ENCODE measurements at regions not wholly inside any gene's neighbourhood (a gene's known extent, or its start where the extent isn't known, plus 50 kb on each side); places are given as distances from the start of the nearest gene placed in this dataset.
"Not testable (repeated sequence)": the region's sequence is repeated elsewhere in the genome, so short reads cannot be mapped to it uniquely, and the experiment has no call there.

- ChIA-PET POLR2A (interaction anchor here (0.6 to 1.1 kb wide), 9 partner anchors 13 to 1876 kb away, joined by 3 to 71 read pairs (median 6); no protein-coding TSS in a partner anchor), CTCF (interaction anchor here (0.8 kb wide), 1 partner anchor 71 kb away, joined by 3 read pairs; no protein-coding TSS in a partner anchor)
- no peaks in the 10 kb centered on the region for H3K36me3 Mint-ChIP-seq (ENCODE audit: low read depth)
- H3K9me3 Mint-ChIP-seq, result no peaks in the 10 kb centered on the region
- H3K27me3 Mint-ChIP-seq, result peaks cover 26% of the 10 kb centered on the region
- peak; percentile 68 for DNase-seq
- peak overlapping the region; percentile 84 for H3K4me3 Mint-ChIP-seq
- H3K27ac Mint-ChIP-seq, result peak overlapping the region; percentile 89
- H3K4me1 Mint-ChIP-seq, result peaks cover 20% of the 10 kb centered on the region
These were observed 111.2 kb upstream of the NBPF11 start for GRCh38 chr1:148263128-148263905.

GRCh38 chr1:148261684-148262083, 109.6 kb upstream of the NBPF11 start:
- Mint-ChIP-seq H3K27me3 (peaks cover 29% of the 10 kb centered on the region), H3K4me1 (peaks cover 23% of the 10 kb centered on the region)
- H3K4me3 Mint-ChIP-seq, result not testable (repeated sequence)

GRCh38 chr1:148257886-148258285, 105.8 kb upstream of the NBPF11 start:
- CTCF ChIA-PET; H3K9me3 Mint-ChIP-seq; H3K36me3 Mint-ChIP-seq (ENCODE audit: low read depth); H3K27ac Mint-ChIP-seq; DNase-seq; POLR2A ChIA-PET; H3K4me3 Mint-ChIP-seq; H3K4me1 Mint-ChIP-seq: not testable (repeated sequence)
- peaks cover 28% of the 10 kb centered on the region for H3K27me3 Mint-ChIP-seq

More at GRCh38 chr1:148261684-148262083, 109.6 kb upstream of the NBPF11 start:
- CTCF ChIA-PET; H3K27ac Mint-ChIP-seq; DNase-seq; H3K9me3 Mint-ChIP-seq; H3K36me3 Mint-ChIP-seq (ENCODE audit: low read depth): not testable (repeated sequence)
- POLR2A ChIA-PET, result interaction anchor here (1.4 kb wide), 1 partner anchor 73 kb away, joined by 5 read pairs; no protein-coding TSS in a partner anchor

GRCh38 chr1:148254611-148255429, 102.7 kb upstream of the NBPF11 start:
- H3K27ac Mint-ChIP-seq; H3K36me3 Mint-ChIP-seq (ENCODE audit: low read depth); H3K4me3 Mint-ChIP-seq; CTCF ChIA-PET; POLR2A ChIA-PET; H3K9me3 Mint-ChIP-seq; H3K4me1 Mint-ChIP-seq; H3K27me3 Mint-ChIP-seq: not testable (repeated sequence)
- DNase-seq, result peak; percentile 21

GRCh38 chr1:148253808-148254207, 101.7 kb upstream of the NBPF11 start:
- H3K36me3 Mint-ChIP-seq (ENCODE audit: low read depth); H3K4me1 Mint-ChIP-seq; H3K4me3 Mint-ChIP-seq; H3K27ac Mint-ChIP-seq; H3K9me3 Mint-ChIP-seq; DNase-seq; H3K27me3 Mint-ChIP-seq; CTCF ChIA-PET; POLR2A ChIA-PET: not testable (repeated sequence)

GRCh38 chr1:148248798-148249197, 96.7 kb upstream of the NBPF11 start:
- H3K4me3 Mint-ChIP-seq; H3K9me3 Mint-ChIP-seq; H3K27me3 Mint-ChIP-seq; DNase-seq; H3K27ac Mint-ChIP-seq; H3K4me1 Mint-ChIP-seq; CTCF ChIA-PET; POLR2A ChIA-PET; H3K36me3 Mint-ChIP-seq (ENCODE audit: low read depth): not testable (repeated sequence)

GRCh38 chr1:148246258-148246861, 94.3 kb upstream of the NBPF11 start:
- H3K4me3 Mint-ChIP-seq; CTCF ChIA-PET; H3K9me3 Mint-ChIP-seq; H3K27ac Mint-ChIP-seq; H3K36me3 Mint-ChIP-seq (ENCODE audit: low read depth); H3K4me1 Mint-ChIP-seq; H3K27me3 Mint-ChIP-seq; DNase-seq; POLR2A ChIA-PET: not testable (repeated sequence)

- H3K36me3 Mint-ChIP-seq (ENCODE audit: low read depth); DNase-seq; POLR2A ChIA-PET; CTCF ChIA-PET; H3K27ac Mint-ChIP-seq; H3K9me3 Mint-ChIP-seq; H3K4me1 Mint-ChIP-seq; H3K4me3 Mint-ChIP-seq; H3K27me3 Mint-ChIP-seq: not testable (repeated sequence)
These were observed 93.8 kb upstream of the NBPF11 start for GRCh38 chr1:148245843-148246242.

GRCh38 chr1:148245443-148245842, 93.4 kb upstream of the NBPF11 start:
- H3K9me3 Mint-ChIP-seq; H3K27ac Mint-ChIP-seq; POLR2A ChIA-PET; H3K27me3 Mint-ChIP-seq; DNase-seq; CTCF ChIA-PET; H3K4me3 Mint-ChIP-seq; H3K36me3 Mint-ChIP-seq (ENCODE audit: low read depth); H3K4me1 Mint-ChIP-seq: not testable (repeated sequence)

- POLR2A ChIA-PET; H3K27me3 Mint-ChIP-seq; CTCF ChIA-PET; H3K4me1 Mint-ChIP-seq; DNase-seq; H3K36me3 Mint-ChIP-seq (ENCODE audit: low read depth); H3K27ac Mint-ChIP-seq; H3K4me3 Mint-ChIP-seq; H3K9me3 Mint-ChIP-seq: not testable (repeated sequence)
These were observed 81.2 kb upstream of the NBPF11 start for GRCh38 chr1:148233250-148233649.

- H3K9me3 Mint-ChIP-seq; H3K27me3 Mint-ChIP-seq; H3K4me1 Mint-ChIP-seq; H3K27ac Mint-ChIP-seq; CTCF ChIA-PET; H3K36me3 Mint-ChIP-seq (ENCODE audit: low read depth); DNase-seq; H3K4me3 Mint-ChIP-seq; POLR2A ChIA-PET: not testable (repeated sequence)
These were observed 76.8 kb upstream of the NBPF11 start for GRCh38 chr1:148228846-148229245.

GRCh38 chr1:148222399-148223159, 70.5 kb upstream of the NBPF11 start:
- H3K27ac Mint-ChIP-seq; H3K36me3 Mint-ChIP-seq (ENCODE audit: low read depth); H3K9me3 Mint-ChIP-seq; H3K27me3 Mint-ChIP-seq; CTCF ChIA-PET; H3K4me1 Mint-ChIP-seq; DNase-seq; H3K4me3 Mint-ChIP-seq; POLR2A ChIA-PET: not testable (repeated sequence)

GRCh38 chr1:148221593-148221992, 69.5 kb upstream of the NBPF11 start:
- H3K4me1 Mint-ChIP-seq; H3K4me3 Mint-ChIP-seq; POLR2A ChIA-PET; H3K36me3 Mint-ChIP-seq (ENCODE audit: low read depth); H3K9me3 Mint-ChIP-seq; CTCF ChIA-PET; H3K27me3 Mint-ChIP-seq; DNase-seq; H3K27ac Mint-ChIP-seq: not testable (repeated sequence)
